ENCODE measurements at regions not wholly inside any gene's neighbourhood (a gene's known extent, or its start where the extent isn't known, plus 50 kb on each side); places are given as distances from the start of the nearest gene placed in this dataset.

DNA sequence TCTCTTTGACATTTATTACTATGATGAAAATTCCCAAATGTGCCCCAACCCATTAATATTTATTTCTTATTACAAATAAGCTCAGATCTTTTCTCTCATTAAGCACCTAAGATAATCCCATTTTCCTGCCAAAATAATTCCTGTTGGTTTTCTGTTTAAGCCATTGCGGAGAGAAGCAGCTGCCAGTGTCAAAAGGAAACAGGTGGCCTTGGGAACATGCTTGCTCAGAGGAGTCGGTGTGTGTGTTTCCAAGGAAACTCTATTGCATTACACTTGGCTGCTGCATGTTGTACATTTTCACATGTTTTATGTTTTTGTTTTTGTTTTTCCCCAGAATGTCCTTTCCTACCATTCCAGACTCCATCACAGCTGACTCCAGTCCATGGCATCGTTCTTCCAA, 56.4 kb downstream of the CD24 start:
- DNase-seq = peak; percentile 37

DNA sequence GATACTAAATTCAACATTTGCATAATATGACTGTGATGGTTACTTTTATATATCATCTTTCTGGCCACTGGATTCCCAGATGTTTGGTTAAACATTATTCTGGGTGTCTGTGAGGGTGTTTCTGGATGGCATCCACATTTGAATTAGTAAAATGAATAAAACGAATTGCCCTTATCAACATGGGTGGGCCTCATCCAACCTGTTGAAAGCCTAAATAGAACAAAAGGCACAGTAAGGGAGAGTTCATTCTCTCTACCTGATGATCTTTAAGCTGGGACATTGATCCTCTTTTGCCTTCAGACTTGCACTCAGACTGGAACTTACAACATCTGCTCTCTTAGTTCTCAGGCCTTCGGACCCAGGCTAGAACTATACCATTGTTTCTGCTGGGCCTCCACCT, 57.6 kb downstream of the CD24 start:
- DNase-seq = no peak

DNA sequence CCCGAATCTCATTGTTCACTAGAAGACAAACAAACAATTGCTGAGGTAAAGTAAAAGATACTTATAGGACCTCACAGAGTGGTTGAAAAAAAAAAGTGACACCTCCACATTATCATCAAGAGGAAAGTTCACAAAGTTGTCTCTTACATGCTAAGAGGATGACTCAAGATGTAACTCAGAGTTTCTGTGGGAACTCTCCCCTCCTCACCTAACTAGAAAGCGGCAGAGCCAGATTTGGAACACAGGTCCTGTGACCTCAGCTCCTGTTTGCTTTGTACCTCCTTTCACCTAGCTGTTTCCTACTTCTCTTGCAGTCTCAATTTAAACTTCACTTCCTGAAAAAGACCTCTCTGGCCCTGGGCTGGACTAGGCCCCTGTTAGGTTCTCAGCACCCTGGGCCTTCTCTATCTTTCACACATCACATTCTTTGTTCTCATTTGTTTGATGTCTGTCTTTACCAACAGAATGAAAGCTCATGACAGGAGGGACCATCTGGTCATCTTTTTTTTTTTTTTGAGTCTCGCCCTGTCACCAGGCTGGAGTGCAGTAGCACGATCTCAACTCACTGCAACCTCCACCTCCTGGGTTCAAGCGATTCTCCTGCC, 60.8 kb downstream of the CD24 start:
- no peak for DNase-seq

DNA sequence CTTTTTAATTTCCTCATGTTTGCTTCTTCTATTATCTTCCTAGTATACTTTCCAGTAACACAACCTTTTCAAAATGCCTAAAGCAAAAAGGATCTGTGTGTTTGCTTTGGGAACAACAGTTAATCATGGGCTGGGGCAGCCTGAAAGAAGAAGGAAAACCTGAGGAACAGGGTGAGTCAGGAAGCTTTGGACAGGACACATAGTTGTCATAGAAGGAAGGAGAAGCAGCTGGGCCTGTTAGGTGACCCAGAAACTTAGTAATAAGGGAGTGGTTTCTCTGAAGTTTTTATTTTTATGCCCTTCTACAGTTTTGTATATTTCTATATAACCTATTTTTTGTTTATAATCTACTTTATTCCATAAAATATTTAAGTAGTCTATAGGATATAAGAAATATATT, 61.4 kb downstream of the CD24 start:
- DNase-seq = no peak

DNA sequence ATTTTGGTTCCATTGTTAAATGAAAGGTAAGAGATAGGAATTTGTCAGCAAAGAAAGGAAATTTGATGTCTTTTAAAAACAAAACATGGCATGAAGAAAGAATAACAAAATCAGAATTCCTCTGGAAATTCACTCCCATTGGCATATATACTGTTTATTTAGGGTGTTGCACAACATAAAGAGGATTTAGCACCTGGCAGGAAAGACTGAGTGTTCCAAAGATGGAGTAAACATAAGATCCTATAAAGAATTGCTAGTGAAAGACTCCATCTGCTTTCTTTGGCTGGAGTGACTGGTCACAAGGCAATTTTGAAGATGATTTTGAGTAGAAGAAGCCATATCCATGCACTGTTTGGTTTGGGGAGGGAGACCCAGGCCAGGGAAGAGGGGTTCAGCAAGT, 62.4 kb downstream of the CD24 start:
- DNase-seq = no peak

DNA sequence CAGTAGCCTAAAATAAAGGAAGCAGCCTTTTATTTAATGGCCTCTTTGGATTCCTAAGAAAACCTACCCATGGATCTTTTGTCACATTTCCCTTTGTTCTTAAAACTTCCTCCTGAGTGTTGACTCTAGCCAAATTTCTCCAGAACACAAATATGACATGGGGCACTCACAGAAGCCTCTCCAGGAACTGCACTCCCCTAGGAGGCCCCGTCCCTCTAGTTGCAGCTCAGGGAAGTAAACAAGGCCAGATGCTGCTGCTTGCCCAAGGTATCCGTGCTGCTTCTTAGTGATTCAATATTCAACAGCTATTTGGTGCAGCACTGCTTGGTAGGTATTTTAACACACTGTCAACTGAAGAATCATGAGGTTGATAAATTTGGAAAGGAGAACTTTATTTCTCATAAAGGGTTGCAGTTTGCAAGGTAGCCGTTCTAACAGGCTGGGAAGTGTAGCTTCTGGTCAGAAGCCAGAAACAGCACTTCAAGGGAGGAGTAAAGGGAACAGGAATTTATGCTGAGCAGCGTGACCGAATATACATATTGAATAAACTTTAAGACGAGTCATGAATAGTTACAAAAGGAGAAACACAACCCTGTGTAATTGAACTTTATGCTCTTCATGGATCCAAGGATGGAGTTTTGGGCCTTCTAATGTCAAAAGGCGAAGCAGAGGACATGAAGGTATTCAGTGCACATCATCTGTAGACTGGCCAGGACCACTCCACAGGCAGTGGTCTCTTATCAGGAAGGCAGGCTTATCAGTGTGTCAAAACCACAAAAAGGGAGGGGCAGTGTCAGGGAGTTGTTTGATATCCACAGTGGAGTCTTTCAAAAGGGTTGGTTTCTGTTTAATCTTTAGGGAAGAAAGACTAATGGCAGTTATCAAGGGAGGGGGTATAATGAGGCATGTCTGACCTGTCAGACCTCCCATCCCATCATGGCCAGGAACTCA, 63.3 kb downstream of the CD24 start:
- DNase-seq = no peak

DNA sequence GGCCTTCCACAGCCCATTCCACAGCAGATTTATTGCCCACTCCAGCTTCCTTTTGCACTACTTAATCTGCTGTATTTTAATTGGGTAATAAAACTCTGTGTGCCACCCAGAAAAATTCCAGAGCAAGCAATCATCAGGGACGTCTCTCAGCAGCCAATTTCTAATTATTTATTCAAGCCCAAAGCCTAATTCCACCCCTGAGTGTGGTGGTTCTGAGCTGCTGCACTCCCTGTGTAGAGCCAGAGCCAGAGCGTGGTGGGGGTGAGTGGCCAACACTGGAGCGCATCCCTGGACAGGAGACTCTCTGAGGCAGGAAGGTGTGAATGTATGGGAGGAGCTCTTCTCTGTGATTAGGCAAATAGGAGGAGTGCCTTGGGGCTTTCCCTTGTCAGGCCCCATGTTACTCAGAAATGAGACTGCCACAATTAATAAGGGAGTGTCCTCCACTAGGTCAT, 66.1 kb downstream of the CD24 start:
- no peak for DNase-seq

DNA sequence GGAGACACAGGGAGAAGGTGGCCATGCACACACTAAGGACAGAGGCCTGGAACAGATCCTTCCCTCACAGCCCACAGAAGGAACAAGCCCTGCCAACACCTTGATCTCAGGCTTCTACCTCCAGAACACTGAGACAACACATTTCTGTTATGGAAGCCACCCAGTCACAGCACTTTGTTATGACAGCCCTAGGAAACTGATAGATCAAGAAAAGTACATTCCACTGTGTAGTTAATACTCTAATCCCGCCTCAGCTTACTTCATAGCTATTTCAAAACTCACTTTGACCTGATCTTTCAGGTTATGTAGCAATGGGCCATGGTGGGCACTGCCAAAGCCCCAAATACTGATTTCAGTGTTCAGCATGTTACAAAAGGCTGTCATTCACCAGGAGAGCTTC, 66.8 kb downstream of the CD24 start:
- no peak for DNase-seq

DNA sequence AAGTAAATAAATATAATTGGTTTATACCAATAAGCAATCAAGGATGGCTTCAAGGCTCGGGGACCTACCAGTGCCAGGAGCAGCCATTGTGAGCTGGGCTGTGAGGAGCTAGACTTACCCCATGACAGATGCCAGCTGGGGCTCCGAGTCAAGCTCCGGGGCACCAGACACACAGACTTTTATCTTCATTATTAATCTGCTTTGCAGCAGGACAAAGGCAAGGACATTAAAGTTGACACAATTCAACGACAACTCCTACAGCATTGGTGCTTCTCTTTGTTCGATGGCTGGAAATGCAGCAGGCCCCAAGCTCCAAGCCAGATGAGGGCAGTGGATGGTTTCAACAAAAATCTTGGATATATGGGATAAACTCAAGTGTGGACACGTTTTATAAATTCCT, 68.3 kb downstream of the CD24 start:
- DNase-seq = no peak

DNA sequence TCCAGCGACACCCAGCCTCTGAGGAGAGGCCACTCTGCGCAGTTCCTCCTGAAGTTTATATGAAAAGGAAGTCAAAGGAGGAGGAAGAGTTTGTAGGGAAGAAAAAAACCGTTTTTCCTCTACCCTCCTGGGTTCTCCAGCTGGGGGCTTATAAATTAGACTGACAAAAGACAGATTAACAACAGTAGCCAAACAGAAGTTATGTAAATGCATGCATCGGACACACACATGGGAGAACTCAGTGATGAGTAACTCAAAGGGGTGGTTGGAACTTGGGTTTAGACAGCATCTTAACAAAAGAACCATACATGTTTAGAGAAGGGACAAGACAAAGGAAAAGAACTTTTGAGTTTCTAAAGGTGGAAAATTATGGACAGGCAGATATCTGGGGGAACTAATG, 71.2 kb downstream of the CD24 start:
- DNase-seq = no peak

DNA sequence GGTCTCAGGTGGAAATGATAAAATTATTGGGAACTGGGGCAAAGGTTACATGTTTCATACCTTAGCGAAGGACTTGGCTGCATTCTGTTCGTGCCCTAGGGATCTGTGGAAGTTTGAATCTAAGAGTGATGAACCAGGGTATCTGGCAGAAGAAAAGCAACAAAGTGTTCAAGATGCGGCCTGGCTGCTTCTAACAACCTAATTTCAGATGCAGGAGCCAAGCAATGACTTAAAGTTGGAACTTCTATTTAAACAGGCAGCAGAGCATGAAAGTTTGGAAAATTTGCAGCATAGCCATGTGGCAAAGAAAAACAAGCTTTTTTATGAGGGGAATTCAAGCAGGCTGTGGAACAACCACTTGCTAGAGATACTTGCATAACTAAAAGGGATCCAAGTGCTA, 73.5 kb downstream of the CD24 start:
- no peak for DNase-seq

DNA sequence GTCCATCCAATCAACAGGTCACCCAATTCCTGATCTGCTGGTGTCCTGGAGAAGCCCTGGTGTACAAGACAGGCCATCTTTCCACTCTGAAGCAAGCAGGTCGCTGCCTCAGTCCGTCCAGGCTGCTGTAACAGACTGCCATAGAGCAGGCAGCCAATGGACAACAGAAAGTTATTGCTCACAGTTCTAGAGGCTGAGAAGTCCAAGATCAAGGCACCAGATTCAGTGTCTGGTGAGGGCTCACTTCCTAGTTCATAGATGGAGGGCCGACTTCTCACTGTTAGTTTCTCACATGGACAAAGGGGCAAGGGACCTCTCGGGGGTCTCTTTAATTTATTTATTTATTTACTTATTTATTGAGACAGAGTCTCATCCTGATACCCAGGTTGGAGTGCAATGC, 74.8 kb downstream of the CD24 start:
- DNase-seq = no peak

DNA sequence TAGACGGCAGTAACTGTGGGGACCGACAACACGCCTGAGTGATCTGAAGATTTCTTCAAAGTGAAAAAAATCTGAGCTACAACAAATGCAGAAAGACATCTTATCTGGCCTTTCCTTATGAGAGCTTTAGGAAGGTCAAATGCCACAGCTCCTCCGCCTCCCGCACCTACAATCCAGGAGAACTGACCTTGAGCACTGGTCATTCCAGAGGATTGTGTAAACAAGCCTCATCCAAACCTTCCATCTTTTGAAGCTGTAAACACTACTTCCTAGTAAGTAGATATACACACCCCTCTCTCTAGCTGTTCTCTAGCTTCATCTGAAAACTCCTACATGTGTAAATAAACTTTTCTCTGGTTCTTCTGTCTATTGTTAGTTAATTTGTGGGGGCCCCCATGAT, 76.9 kb downstream of the CD24 start:
- DNase-seq = no peak

DNA sequence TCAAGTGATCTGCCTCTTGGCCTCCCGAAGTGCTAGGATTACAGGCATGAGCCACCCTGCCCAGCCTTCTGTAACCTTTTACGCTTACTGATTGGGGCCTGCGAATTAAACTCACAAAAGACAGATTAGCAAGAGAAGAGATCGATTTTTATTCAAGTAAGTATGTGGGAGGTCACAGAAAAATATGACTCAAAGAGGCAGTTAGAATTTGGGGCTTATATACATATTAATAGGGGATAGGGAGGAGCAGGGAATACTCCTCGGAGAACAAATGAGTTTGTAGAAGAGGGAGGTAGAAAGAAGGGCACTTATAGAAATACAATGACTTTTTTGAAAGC, 78.9 kb downstream of the CD24 start:
- no peak for DNase-seq

DNA sequence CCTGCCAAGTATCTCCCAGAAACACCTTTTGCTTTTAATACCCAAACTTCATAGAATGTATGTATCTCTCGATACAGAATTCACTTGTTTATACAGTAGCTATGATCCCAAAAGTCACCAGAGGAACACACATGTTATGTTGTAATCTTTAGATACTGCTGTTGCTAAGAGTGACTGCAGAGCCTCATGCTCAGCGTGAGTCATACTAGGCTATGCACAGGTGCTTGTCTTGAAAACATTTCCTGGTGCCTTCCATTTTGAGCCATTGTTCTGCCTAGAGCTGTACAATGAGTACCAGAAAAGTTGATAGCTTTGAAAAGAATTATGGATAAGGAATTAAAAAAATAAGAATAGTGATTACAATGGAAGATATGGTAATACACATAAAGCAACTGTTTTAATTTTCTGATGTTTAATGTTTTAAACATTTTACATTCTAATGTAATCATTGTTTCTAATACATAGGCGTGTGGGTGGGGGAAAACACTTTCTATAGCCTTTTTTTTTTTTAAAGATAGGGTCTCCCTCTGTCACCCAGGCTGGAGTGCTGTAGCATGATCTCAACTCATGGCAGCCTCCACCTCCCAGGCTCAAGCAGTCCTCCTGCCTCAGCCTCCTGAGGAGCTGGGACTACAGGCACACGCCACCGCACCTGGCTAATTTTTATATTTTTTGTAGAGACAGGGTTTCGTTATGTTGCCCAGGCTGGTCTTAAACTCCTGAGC, 79.4 kb downstream of the CD24 start:
- no peak for DNase-seq

DNA sequence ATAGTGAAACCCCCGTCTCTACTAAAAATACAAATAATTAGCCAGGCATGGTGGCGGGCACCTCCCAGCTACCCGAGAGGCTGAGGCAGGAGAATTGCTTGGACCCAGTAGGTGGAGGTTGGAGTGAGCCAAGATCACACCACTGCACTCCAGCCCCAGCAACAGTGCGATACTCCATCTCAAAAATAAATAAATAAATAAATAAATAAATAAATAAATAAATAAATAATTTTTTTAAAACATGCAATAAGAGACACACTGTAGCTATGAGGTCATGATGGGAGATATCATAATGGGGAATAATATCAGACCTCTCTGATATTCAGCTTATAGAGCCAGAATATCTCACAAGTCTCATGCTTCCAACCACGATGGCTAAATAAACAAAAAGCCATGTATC, 82.3 kb downstream of the CD24 start:
- DNase-seq = no peak

DNA sequence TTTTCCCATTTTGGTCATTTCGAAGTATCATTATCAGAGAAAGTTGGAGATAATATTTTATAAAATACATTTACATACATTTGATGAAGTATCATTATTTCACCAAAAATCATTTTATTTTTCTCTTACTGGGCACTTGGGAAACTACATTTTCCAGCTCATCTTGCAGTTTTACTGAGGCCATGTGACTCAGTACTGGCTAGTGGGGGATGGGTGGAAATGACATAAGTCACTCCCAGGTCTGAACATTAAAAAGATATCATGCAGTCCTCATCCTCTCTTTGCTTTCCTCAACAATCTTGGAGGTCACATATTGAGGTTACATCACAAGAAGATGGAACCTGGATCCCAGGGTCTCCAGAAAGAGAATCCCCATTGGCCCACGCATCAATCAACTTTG, 84.1 kb downstream of the CD24 start:
- DNase-seq = no peak

DNA sequence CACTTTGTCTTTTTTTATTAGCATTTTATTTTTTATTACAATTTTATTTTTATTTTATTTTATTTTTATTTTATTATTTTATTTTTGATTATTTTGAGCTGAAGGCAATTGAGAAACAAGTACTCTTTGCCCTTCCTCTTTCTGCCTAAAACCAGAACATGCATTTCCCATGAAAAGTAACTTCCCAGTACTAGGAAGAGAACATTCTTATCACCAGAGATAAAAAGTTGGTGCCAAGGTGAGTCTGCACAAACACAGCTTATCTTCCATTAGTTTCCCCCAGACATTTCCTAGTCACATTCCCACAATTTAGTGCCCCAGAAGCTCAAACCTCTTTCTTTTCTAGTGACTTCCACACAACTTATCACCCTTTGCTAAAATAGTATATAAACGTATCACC, 84.8 kb downstream of the CD24 start:
- no peak for DNase-seq

DNA sequence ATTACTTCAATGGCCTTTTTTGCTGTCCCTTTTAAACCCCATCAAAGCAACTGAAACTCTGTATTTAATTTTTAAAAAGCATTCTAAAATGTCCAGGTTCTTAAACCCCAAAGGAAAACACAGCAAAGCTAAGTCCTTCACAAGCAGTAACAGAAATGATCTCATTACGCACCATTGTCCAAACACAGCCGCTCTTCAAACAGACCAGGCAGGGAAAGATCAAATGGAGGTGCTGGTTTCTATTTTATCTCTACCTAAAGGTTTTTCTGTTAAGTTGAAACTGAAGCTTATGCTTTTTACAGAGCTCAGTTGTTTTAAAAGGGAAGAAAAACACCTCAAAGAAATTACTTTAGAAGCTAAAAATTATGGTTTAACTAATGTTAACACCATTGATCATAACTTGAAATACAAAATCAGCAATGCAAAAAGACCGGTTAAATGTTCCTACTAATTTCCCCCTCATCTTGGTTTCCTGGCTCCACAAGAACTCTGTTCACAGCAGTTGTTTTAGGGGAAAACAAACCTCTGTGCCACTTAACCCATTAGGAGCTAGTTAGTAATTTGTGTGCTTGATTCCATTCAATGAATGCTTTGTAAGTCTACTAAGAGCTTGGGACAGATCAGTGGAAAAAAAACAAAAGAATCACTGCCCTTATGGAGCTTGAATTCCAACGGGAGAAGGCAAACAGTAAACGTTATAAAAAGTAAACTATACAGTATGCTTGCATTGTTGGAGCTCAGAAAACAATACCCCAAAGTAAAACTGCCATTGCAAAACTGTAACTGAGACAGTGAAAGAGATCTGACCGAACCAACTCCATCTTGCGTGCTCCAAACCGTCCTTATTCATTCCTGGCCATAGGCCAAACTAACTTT, 87.4 kb downstream of the CD24 start:
- DNase-seq = no peak

DNA sequence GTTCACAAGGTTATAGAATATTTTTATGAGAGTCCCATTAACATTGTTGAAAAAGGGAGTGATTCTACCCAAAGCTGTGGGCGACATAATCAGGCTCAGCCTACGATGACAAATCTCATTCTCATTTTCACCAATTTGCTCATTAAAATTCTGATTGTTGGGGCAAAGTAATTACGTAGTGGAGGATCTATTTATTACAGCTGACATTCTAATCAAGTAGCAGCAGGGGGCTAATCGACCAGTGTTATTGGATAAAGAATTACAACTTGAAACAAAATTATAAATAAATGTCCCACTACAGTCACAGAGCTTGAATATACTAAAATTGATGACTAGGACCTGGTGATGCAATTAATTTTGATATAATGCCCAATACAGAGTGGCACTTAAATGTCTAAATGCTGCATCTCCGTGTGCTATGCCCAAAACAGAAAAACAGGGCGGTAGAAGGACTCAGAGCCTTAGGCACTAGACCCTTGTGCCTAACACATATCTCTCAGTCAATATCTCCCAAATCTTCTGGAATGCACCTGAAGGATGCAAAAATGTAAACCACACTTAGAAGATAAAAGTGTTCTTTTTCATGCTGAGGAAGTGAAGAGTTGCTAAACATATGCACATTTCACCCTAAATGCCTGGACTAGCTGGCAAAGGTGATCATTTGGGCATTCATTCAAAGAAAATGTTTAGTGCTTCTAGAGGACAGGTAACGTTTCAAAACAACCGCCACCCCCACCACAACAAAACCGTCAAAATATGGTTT, 88.3 kb downstream of the CD24 start:
- no peak for DNase-seq

DNA sequence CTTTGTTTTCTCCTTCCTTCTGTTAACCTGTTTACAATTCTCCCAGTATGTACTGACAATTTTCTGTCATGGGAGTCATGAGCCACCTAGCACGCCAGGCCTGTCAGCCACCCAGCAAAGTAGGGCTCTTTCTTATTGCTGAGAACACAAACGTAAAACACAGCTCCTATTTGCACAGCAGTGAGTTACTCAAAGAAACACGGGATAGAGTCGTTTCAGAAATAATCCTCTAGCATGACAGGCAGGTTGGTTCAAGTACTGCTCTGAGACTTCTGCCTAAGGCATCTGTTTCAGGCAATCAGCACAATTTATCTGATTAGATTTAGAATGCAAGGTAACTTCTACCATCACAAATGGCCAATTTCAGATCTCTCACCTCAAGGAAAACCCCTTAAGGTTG, 88.8 kb downstream of the CD24 start:
- DNase-seq = no peak

DNA sequence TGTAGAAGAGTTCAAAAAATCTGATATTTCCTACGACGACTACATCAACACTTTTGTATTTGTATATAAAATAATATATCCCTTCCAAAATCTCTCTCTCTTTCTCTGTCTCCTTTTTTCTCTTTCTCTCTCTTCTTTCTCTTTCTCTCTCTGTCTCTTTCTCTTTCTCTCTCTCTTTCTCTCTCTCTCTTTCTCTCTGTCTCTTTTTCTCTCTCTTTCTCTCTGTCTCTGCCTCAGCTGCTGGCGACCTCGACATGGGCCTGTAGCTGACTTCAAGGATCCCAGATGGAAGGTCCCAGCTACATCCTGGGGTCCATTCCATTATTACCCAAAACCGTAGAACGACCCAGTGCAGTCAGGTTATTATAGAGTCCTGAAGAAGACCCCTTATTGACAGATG, 90.0 kb downstream of the CD24 start:
- no peak for DNase-seq

Measured in femur (tissue), 1 donor.